ENCODE measurements at regions not wholly inside any gene's neighbourhood (a gene's known extent, or its start where the extent isn't known, plus 50 kb on each side); places are given as distances from the start of the nearest gene placed in this dataset.

- Histone ChIP-seq H3K27ac (no peak overlapping the region), H3K9ac (ENCODE audit: low read depth in 2 of 2, low read length in 2 of 2) (no peak overlapping the region), H3K4me1 (no peaks in the 10 kb centered on the region), H3K4me3 (no peak overlapping the region), H3K36me3 (no peaks in the 10 kb centered on the region), H3K9me3 (no peaks in the 10 kb centered on the region), H3K27me3 (no peaks in the 10 kb centered on the region)
- no peak for DNase-seq
- no peak for TF ChIP-seq CTCF (IDR thresholded peaks at IDR 0.05)
- intact Hi-C loops (cut with DNase I): no loop called here
Measured at GRCh38 chr5:33010846-33011245, 299.7 kb downstream of the NPR3 start.

GRCh38 chr5:33011801-33012200 lies 300.7 kb downstream of the NPR3 start:
- DNase-seq: no peak
- Histone ChIP-seq H3K9ac (ENCODE audit: low read depth in 2 of 2, low read length in 2 of 2) (no peak overlapping the region), H3K4me1 (no peaks in the 10 kb centered on the region), H3K27me3 (no peaks in the 10 kb centered on the region), H3K27ac (no peak overlapping the region), H3K4me3 (no peak overlapping the region), H3K36me3 (no peaks in the 10 kb centered on the region), H3K9me3 (no peaks in the 10 kb centered on the region)
- TF ChIP-seq CTCF (IDR thresholded peaks at IDR 0.05): no peak
- intact Hi-C loops (cut with DNase I): no loop called here

GRCh38 chr5:33023649-33024048 lies 312.5 kb downstream of the NPR3 start:
- Histone ChIP-seq H3K27me3 (no peaks in the 10 kb centered on the region), H3K4me3 (no peak overlapping the region), H3K4me1 (no peaks in the 10 kb centered on the region), H3K9me3 (no peaks in the 10 kb centered on the region), H3K9ac (ENCODE audit: low read depth in 2 of 2, low read length in 2 of 2) (no peak overlapping the region), H3K27ac (no peak overlapping the region), H3K36me3 (no peaks in the 10 kb centered on the region)
- intact Hi-C loops (cut with DNase I): no loop called here
- DNase-seq: no peak
- no peak for TF ChIP-seq CTCF (IDR thresholded peaks at IDR 0.05)

- intact Hi-C loops (cut with DNase I): no loop called here
- DNase-seq: no peak
Measured at GRCh38 chr5:33032271-33033070, 321.4 kb downstream of the NPR3 start.

GRCh38 chr5:33033516-33033915 lies 322.4 kb downstream of the NPR3 start:
- no peak for DNase-seq
- H3K9me3 ChIP-seq: no peaks in the 10 kb centered on the region
- H3K27ac ChIP-seq: no peak overlapping the region
- intact Hi-C loops (cut with DNase I): no loop called here
- H3K9ac ChIP-seq (ENCODE audit: low read depth in 2 of 2, low read length in 2 of 2): no peak overlapping the region
- no peak overlapping the region for H3K4me3 ChIP-seq
- no peaks in the 10 kb centered on the region for H3K36me3 ChIP-seq
- H3K4me1 ChIP-seq: peaks cover 3% of the 10 kb centered on the region
- no peaks in the 10 kb centered on the region for H3K27me3 ChIP-seq
- no peak for TF ChIP-seq CTCF (IDR thresholded peaks at IDR 0.05)

More at GRCh38 chr5:33032271-33033070, 321.4 kb downstream of the NPR3 start:
- no peak overlapping the region for H3K4me3 ChIP-seq
- peaks cover 3% of the 10 kb centered on the region for H3K4me1 ChIP-seq
- H3K9me3 ChIP-seq: no peaks in the 10 kb centered on the region
- no peak overlapping the region for H3K9ac ChIP-seq (ENCODE audit: low read depth in 2 of 2, low read length in 2 of 2)
- no peak for TF ChIP-seq CTCF (IDR thresholded peaks at IDR 0.05)
- no peak overlapping the region for H3K27ac ChIP-seq
- H3K27me3 ChIP-seq: no peaks in the 10 kb centered on the region
- H3K36me3 ChIP-seq: no peaks in the 10 kb centered on the region

Measured in colonic mucosa (tissue), 4 donors.